DMS153 (cell line): ENCODE measurements at regions not wholly inside any gene's neighbourhood (a gene's known extent, or its start where the extent isn't known, plus 50 kb on each side); places are given as distances from the start of the nearest gene placed in this dataset.

Experiments
- DNase-seq: peaks from one replicate; lab custom pipeline; 2025; lab: John Stamatoyannopoulos, UW

DNA sequence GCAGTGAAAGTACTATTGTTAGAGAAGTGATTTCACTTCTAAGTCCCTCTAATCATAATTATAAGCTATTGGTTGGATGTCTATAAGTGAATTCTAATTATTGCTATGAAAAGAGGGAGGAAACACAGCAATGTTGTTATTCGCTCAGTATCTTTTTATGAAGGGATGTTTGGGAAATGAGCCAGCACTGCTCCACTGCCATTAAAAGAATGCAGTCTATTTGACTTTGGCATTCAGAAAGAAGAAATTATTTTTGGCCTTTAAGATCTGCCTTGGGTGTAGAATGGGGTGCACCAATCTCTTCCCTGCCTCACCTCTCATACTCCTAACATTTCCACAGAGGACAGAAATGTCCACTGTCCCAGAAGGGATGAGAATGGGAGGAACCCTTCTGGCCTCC is 332.0 kb downstream of the SPATA31D1 start:
- no peak for DNase-seq

GRCh38 chr9:82325907-82326306 is 337.3 kb downstream of the SPATA31D1 start:
- no peak for DNase-seq

DNA sequence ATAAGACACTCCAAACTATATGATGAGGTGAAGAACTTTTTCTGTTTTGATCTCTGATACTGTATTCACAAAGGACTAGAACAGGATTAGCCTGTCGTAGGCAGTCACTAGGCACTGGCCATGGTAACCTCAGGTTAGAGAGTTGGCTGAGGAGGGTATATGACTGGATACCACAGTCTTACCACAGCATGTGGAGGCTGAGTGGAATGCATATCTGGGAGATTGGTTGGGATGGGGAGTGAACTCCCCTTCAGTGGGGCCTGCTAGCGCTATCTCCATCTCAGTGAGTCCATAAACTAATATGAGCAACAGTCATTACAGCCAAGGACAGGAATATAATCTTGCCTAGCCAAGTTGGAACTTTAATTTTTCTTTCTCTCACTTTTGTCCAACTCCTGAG is 339.1 kb downstream of the SPATA31D1 start:
- DNase-seq, result no peak

DNA sequence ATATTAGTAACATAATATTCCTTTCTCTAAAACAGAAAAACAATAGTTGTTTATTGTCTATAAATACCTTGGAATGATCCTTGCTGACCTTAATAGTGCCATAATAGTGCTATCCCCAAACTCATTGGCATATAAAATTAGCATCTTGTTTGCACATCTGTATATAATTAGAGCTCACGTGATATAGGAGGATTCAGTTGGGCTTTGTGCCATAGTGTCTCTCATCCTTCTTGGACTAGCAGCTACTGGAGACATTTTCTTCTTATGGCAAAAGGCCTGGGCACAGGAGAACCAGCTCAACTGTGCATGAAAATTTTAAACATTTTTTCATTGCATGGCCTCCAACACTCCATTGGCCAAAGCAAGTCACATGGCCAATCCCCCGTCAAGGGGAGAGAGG is 342.5 kb downstream of the SPATA31D1 start:
- no peak for DNase-seq

DNA sequence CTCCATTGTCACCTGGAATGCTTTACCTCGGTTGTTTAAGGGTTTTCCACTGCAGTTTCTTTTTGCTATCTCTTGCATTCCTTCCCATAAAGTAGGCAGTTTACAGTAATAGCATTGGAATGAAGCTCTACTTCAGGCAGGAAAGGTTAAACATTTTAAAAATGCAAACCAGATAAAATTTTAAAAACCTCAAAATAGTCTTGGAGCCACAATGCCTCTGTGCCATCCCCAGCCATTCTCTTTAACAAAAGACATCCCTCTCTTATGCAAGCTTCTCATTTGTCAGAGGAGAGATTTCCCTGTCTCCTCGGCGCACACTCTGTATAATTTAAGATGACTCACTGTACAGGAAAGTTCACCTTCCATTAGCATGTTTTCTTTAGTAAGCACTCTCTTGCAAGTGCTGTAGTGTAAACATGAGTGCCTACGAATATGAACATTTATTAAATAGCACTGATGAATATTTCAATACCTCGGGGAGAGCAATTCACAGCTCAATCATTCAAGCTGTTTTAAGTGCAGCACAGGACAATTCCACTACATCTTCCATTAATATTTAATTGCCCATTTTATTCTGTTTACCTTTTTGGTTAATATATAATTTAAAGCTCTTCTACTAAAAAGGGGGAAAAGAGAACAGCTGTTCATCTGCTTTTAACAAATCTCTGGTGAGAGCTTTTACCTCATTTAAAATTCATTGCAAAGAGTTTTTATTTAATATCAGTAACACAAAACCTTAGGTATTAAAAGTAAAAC is 343.6 kb downstream of the SPATA31D1 start:
- DNase-seq, result peak; percentile 65

DNA sequence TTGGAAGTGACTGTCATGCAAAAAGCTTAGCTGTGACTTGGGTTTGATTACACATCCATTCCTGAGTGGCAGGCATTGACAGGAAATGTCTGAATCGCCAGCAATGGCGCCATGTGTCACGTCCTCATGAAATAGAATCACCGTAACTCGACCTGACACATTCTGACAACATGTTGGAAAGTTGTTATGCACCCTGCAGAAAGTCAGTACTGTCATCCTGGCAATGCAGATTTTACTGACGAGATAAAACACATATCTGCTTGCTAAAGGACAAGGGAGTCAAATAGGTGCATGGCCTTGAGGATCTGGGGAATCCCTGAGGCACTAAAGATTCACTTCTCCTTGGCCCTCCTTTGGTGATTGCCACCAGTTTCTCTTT is 344.2 kb downstream of the SPATA31D1 start:
- peak; percentile 56 for DNase-seq

DNA sequence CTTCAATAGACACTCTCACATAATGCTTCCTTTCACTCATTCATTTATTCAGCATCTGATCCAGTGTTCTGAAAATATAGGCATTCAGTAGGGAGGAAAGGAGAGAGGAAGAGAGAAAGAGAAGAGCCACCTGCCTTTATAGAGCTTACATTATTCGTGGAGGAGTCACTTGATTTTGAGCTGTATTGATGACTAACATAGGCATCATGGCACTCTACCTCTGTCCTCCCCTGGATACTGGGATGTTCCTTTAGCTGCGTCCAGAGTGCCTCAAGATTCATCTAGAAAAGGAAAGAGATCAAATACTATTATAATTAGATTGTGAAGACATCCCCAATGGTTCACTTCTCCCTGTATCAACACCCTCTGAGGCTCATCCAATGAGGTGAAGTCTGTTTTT is 345.1 kb downstream of the SPATA31D1 start:
- no peak for DNase-seq

GRCh38 chr9:82334286-82334685 is 345.7 kb downstream of the SPATA31D1 start:
- no peak for DNase-seq

- no peak for DNase-seq
Measured at GRCh38 chr9:82337351-82337750, 348.8 kb downstream of the SPATA31D1 start.

- no peak for DNase-seq
Measured at GRCh38 chr9:82342046-82342445, 353.5 kb downstream of the SPATA31D1 start.

DNA sequence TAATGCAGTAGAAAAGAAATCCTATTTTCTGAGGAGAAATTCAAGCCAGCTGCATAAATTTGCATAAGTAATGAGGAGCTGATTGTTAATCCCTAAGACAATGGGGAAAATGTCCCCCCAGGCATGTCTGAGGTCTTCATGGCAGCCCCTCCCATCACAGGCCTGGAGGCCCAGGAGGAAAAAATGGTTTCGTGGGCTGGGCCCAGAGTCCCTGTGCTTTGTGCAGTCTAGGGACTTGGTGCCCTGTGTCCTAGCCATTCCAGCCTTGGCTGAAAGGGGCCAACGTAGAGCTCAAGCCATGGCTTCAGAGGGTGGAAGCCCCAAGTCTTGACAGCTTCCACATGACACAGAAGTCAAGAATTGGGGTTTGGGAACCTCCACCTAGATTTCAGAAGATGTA is 357.5 kb downstream of the SPATA31D1 start:
- no peak for DNase-seq

- no peak for DNase-seq
Measured at GRCh38 chr9:82353631-82354278, 365.2 kb downstream of the SPATA31D1 start.

GRCh38 chr9:82354279-82354659 is 365.7 kb downstream of the SPATA31D1 start:
- DNase-seq, result no peak

DNA sequence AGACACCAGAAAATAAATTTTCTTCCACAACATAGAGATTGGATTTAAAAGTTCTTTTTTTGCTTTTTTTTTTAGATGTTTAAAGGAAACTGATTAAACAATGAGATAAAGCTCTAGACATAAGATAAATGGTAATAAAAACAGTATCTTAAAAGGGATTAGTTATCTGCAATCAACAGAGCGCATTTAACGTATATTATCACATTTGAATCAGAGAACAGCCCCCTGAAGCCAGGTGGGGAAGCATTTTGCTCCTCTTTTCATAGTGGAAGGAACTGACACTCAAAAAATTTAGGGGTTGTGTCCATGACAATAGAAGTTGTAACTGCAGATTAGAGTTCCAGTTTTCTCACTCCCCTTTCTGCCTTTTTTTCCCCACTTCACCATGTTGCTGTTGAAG is 367.6 kb downstream of the SPATA31D1 start:
- DNase-seq, result no peak

- DNase-seq, result no peak
Measured at GRCh38 chr9:82356871-82357270, 368.3 kb downstream of the SPATA31D1 start.

DNA sequence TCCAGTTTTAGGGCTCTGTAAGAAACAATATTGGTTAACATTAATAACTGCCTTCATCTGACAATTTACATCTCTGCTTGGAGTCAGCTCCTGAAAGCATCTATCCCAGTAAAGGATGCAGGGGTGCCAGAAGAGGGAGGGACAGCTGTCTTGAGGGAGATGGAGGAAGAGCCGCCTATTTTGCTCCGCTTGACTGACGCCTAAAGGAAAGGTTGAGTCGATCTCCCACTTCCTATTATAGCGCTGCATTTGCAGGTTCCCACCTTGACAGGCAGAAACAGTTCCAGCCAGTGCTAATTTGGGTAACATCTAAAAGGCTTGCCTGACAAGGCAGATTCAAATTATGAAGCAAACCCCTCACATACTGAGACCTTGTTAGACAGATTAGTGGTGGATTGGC is 374.6 kb downstream of the SPATA31D1 start:
- peak; percentile 37 for DNase-seq

DNA sequence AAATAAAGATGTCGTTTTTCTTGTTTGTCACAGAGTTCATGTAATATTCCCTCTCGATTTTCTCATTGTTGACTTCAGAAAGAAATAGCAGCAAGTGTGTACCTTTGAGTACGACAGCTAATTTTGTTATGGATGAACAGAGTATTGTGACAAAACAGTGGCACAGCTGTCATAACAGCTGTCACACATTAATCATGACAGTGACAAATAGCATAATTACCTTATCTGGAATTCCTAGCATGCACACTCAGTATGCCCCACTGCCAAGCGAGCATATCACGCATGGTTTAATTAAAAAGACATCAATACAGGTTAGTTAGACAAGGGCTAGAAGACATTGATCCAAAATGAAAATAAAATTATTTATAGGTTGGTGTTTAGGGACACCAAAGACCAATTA is 375.1 kb downstream of the SPATA31D1 start:
- DNase-seq, result peak; percentile 2

DNA sequence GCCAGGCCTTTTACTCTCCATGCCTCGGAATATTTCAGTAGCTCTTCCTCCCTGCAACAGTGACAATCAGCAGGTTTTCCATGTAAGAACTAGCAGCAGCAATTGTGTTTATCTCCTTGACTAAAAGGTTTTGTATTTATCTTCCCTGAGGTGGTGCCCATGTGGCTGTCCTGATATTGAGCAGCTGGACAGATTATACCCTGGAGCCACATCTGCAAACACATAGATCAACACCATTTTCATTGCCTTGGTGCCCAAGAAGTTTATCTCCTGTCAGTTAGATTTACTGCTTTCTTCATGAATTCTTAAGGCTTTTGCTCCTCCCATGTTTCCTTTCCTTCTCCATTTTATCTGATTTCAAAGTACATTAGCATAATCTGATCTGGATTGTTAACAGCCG is 378.4 kb downstream of the SPATA31D1 start:
- no peak for DNase-seq

- no peak for DNase-seq
Measured at GRCh38 chr9:82367929-82368328, 379.4 kb downstream of the SPATA31D1 start.

DNA sequence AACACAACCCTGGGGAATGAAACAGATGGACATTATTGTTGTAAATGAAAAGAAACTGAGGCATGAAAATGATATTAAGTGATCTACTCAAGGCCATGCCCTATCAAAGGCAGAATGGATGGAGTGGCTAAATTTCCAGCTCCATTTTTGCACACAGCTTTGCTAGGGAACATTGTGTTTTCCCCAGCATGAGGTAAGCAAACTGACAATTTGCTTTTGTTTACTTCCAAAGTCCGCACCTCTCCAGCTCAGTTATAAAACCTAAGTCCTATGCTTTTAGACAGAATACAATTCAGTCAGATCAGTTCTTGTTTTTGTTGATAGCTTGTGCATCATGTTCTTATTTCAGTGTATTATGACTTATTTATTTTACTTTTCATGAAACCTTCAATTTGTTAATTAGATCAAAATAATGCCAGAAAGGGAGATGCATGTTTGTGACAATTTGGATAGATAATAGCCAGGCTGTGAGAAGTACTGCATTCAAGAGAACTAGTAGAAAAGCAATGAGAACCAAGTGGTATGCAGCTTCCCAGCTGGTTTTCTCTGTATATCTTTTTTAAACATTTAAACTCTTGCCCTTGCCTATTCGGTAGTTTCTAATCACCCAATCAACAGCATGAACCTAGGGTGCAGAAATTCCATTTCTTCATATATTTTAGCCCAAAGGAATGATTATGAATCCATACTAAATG is 380.8 kb downstream of the SPATA31D1 start:
- DNase-seq, result no peak

GRCh38 chr9:82375041-82375440 is 386.5 kb downstream of the SPATA31D1 start:
- no peak for DNase-seq

DNA sequence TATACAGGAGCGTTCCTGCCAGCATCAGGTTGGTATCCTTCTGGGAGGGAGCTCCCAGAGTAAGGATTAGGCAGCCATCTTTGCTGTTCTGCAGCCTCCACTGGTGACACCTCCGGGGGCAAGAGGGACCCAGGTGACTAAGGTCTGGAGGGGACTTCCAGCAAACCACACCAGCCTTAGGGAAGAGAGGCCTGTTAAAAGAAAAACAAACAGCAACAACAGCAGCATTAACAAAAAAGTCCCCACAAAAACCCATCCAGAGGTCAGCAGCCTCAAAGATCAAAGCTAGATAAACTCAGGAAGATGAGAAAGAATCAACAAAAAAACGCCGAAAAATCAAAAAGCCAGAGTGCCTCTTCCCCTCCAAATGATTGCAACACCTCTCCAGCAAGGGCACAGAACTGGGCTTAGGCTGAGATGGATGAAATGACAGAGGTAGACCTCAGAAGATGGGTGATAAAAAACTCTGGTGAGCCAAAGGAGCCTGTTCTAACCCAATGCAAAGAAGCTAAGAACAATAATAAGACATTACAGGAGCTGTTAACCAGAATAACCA is 388.2 kb downstream of the SPATA31D1 start:
- no peak for DNase-seq
